HuH-7.5 (cell line): ENCODE measurements at regions not wholly inside any gene's neighbourhood (a gene's known extent, or its start where the extent isn't known, plus 50 kb on each side); places are given as distances from the start of the nearest gene placed in this dataset.

Experiments
- DNase-seq: peaks from one replicate; pipeline ENCODE4 v3.0.0; 2011; ENCODE audit warnings: low spot score

DNA sequence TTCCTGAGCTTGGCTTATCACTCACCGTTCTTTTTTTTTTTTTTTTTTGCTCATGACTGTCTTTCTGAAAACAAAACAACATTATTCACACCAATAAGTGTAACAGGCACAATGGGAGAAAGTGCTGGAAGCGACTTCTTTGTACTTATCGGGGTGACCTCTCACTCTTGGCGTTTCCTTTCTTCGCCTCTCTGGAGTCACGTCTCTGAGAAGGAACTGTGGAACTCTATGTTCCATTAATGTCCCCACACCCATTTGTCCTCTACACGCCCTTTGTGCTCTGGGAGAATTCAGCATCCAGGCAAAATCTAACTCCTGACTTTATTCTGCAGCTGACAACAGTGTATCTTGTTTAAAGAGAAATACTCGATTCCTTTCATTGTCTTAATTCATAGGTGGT lies 70.8 kb upstream of the FAM204A start:
- DNase-seq, result no peak

DNA sequence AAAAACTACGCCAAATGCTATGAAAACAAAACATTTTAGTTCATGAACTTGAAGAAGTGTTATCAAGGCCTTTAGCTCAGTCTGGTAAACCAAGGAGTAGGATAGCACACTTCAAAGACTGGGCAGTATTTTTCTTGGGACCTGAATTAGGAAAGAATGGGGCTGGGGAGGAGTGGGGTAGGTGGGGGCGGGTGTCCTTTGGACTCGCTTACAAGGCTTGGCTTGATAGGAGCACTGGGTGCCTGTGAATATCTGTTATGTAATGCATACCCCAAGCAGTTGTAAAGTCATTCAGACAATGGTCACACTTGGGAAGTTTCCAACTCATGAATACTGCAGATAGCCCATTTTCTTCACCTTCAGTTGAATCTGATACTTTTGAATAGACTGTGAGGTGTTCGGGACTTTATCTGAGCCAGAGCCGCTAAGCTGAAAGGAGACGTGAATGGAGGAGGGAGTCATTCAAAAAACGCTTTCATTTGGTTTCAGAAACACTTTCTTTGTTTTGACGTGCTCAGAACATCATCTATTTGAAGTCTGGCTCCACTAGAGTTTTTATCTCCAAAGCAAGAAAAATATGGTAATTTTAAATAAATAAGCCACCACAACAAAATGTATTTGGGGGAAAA lies 70.1 kb upstream of the FAM204A start:
- no peak for DNase-seq

DNA sequence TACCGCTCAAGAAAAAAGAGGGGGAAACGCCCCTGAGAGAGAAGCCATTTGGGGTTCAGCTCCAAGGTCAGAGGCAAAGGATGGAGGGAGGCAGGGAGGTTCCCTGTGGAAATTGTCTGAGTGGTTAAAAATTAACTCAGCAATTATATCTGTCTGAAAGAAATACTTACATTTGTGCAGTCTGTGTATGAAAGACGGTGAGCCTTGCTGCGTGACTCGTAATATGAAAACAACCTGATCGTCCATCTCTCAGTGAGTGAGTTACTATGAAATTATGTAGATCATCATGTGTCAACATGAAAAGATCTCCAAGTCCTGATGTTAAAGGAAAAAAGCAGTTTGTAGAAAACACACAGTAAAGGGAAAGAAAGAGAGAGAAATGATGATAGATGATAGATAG lies 67.2 kb upstream of the FAM204A start:
- DNase-seq, result no peak

GRCh38 chr10:118408181-118408580 lies 66.1 kb upstream of the FAM204A start:
- DNase-seq, result no peak

DNA sequence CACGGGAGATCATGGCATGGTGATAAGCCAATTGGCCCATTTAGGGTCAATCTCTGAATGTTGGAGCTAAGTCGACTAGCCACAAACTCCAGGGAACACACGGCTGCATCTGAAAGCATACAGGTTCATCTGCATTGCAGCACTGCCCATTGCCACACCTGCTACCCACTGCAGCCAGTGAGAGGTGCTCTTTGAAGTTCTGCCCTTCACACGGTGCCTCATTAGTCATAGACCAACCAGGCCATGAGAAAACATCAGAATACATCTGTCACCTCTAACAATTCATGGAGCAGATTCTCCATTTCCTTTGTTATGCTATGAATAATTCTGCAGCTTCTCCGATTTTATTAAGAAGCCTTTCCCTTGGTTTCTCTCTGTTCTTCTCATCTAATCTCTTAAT lies 65.7 kb upstream of the FAM204A start:
- no peak for DNase-seq

DNA sequence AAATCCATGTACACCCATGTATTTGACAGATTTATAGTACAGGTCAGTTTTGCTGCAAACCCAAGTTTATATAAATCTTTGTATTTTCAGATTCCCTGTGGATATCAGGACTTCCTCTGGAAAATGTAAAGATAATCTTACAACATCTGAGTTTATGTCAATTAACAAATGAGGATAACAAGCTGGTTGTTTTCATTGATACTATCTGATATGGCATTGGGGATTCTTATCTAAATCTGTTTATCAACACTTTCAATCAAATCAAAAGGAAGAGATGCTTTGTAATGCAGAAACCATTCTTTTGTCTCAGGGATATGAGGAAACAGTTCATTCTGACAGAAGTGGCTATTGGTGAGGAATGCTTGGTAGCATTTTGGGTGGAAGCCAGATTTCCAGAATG lies 64.9 kb upstream of the FAM204A start:
- no peak for DNase-seq

DNA sequence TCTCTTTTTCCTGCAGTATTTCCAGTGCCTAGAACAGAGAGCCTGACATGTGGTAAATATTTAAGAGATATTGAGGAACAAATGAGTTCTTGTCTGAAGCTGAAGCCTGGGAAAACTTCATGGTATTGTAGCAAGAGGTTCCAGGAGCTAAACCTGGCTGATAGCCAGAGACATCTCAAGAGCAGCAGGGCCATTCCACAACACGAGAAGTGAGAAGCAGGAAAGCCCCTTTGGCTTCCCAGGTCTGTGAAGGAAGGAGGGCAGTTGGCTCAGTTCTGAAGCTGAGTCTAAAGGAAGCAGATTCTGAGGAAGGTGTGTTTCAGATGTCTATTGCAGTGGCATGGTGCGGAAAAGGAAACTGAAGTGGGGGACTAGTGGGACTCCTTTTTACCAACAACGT lies 63.8 kb upstream of the FAM204A start:
- DNase-seq, result no peak

DNA sequence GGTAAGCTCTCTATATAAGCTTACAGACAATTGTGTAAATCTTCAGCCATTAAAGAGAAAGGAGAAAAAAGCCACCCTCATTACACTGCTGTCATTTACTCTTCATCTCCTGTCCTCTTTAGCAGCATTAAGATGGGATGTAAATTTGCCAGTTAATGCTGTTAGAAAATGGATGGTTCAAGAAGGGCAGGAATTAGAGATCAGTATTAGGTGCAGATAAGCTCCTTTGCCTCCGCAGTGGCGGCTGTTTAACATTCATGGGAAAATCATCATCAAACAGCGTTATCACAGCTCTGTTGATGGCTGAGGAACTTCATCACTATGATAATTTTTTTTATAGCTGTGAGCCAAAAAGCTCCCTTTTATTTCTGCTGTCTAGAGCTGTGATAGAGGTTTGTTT lies 61.8 kb upstream of the FAM204A start:
- no peak for DNase-seq

DNA sequence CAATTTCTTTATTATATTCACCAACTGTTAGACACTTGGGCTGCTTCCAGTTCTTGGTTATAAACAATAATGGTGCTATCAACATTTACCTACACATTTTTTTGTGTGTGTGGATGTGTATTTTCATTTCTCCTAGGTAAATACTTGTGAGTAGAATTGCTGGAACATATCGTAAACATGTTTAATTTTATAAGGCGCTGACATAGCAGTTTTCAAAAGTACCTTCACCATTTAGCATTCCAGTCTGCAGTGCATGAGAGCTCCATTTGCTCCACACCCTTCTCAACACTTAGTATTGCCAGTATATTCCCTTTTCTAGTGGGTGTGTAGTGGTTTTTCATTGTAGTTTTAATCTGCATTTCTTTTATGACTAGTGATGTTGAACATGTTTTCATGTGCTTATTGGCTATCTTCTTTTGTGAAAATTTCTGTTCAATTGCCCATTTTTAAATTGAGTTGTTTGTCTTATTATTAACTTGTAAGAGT lies 59.6 kb upstream of the FAM204A start:
- no peak for DNase-seq

- DNase-seq, result no peak
These were observed 55.3 kb upstream of the FAM204A start for GRCh38 chr10:118397391-118397790.

DNA sequence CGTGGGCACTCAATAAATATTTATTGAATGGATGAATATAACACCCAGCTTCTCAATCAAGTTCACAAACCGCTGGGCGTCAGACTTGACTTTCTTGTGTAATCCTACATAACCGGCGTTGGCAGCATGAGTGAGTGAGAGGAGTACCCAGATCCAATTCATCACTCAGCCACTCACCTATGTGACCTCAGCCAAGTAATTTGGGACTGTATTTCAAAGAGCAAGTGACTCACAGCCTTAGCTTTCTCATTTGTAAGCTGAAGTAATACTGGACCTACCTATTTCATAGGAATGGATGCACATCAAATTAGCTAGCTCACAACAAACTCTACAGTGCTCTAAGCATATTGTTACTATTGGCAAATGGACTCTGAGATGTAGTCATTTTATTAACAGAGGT lies 53.8 kb upstream of the FAM204A start:
- DNase-seq, result no peak

- DNase-seq, result no peak
These were observed 52.4 kb upstream of the FAM204A start for GRCh38 chr10:118394301-118395200.

DNA sequence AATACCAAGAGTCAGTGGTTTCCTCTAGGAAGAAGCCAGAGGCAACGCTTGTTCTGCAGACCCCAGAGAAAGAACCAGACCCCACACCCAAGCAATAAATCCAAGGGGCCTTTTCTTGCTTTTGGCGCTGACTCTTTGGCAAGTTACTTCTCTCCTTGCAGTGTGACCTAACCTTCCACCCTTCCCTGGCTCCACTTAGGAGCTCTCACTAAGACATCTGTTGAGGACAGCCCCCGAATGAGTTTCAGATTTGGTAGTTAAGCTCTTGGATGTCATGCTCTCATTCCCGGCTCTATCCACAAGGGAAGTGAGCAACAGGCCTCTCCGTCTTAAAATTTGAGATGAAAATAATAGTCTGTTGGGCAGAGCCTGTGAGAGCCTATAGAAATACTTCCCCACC lies 50.6 kb upstream of the FAM204A start:
- no peak for DNase-seq
